ENCODE measurements at regions not wholly inside any gene's neighbourhood (a gene's known extent, or its start where the extent isn't known, plus 50 kb on each side); places are given as distances from the start of the nearest gene placed in this dataset.
"Not testable (repeated sequence)": the region's sequence is repeated elsewhere in the genome, so short reads cannot be mapped to it uniquely, and the experiment has no call there.

DNA sequence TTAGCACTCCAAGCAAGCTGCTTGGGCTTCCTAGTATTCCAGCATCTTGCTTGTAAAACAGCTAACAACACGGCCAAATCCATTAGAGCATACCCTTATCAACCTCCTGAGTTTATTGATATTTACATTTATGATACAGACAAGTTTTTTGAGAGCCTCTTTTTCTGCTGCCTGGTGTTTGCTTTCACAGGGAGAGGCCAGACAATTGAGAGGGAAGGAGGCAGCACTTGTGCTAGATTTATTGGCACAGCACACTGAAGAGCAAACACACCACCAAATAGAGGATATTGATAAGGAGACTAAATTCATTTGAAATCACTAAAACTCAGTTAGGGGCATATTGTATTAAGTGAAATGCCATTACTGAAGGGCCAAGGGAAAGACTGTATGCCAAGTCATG is 1142.3 kb upstream of the FANCL start:
- DNase-seq = no peak

DNA sequence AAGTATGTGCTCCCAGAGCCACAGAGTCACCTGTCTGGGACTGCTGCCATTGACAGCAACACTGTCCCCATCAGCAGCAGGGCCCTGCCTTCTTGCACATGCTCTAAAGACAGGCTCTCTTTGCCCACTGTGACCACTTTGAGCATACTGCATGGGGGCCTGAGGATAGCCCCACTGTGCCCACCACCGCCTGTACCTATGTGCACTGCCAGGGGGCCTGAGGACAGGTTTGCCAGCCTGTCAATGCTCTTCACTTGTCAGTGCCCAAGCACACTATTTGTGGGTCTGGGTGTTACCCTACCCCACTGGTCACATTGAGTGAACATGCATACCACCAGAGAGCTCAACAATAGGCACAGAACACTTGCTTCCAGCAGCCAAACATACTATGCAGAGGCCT is 1137.0 kb upstream of the FANCL start:
- DNase-seq = no peak

- no peak for DNase-seq
These were observed 1125.2 kb upstream of the FANCL start for GRCh38 chr2:59366288-59366687.

GRCh38 chr2:59354498-59354897 is 1113.4 kb upstream of the FANCL start:
- DNase-seq = no peak

DNA sequence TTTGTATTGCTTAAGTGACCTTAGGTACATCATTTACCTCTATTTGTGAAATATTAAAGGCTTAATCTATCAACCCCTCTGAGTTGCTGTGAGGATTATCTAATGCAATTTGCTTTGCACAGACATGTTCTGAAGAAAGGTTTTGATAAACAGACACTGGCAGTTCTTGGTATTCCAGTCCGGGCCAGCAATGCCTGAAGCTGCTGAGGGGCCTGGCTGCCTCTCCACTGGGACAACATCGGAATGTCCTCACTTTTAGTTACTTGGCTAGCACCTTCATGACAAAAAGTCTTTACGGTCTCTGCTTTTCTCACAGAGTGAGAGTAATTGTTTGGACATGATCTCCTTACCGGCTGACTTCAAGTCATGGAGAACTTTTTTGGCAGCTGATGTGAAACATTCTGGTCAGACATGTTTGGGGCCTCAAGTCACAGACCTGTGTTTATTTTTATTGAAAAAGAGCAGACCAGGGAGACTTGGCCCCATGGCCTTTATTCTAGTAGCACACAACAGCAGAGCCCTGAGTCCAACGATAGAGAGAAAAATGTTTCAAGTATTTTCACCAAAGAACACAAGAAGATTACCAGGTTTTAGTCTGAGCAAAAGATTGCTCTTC is 1112.3 kb upstream of the FANCL start:
- no peak for DNase-seq

GRCh38 chr2:59342166-59342565 is 1101.0 kb upstream of the FANCL start:
- DNase-seq = no peak

DNA sequence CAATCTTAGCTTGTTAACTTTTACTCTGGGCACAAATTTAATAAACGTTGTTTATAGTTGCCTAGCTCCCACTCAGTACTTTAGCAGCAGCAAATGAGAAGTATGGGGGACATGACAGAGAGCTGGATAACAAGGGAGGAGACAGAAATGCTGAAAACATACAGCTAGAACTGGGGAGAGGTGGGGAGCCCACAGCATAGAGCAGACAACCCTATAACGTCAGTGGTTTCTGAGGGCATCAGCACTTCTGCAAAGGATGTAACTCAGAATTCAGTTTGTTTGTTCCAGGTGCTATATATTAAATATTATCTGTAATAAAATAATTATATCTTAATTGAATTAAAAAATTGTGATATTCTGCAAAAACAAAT is 1098.7 kb upstream of the FANCL start:
- no peak for DNase-seq

- no peak for DNase-seq
These were observed 1098.2 kb upstream of the FANCL start for GRCh38 chr2:59339121-59339836.

- no peak for DNase-seq
These were observed 1091.9 kb upstream of the FANCL start for GRCh38 chr2:59333007-59333406.

- DNase-seq = not testable (repeated sequence)
These were observed 1085.6 kb upstream of the FANCL start for GRCh38 chr2:59326581-59327365.

GRCh38 chr2:59322870-59323269 is 1081.7 kb upstream of the FANCL start:
- no peak for DNase-seq

DNA sequence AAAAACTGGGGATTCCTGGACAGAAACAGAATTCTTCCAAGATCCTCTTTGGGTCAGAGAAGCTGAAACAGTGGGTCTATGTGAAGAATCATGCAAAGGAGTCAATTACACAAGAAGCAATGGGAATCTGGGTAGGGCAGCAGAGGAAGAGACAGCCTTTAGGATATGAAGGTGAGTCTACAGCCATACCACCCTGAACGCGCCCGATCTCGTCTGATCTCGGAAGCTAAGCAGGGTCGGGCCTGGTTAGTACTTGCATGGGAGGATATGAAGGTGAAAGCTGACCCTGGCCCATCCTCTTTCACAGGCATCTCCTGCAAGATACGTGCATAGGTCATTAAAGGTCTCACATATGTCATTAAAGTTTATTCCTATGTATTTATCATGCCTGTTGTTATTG is 1080.9 kb upstream of the FANCL start:
- DNase-seq = no peak

- DNase-seq = no peak
These were observed 1073.1 kb upstream of the FANCL start for GRCh38 chr2:59314031-59314766.

- DNase-seq = no peak
These were observed 1072.1 kb upstream of the FANCL start for GRCh38 chr2:59312967-59313940.

DNA sequence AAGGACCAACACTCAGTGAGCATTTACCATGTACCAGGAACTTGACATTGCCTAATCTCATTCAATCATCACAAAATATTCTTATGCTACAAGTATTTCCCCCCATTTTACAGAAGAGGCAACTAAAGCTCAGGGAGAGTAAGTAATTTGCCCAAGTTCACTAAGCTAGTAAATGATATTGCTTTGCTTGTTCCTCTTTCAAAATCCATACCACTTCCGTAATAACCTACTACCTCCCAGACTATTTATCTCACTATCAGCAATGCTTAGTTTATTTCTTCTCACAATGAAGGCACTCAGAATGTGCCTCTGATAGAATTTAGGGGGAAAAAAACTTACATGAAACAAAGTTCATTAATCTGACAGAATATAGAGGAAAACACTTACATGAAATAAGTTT is 1070.9 kb upstream of the FANCL start:
- DNase-seq = no peak

GRCh38 chr2:59308108-59308507 is 1067.0 kb upstream of the FANCL start:
- DNase-seq = no peak

DNA sequence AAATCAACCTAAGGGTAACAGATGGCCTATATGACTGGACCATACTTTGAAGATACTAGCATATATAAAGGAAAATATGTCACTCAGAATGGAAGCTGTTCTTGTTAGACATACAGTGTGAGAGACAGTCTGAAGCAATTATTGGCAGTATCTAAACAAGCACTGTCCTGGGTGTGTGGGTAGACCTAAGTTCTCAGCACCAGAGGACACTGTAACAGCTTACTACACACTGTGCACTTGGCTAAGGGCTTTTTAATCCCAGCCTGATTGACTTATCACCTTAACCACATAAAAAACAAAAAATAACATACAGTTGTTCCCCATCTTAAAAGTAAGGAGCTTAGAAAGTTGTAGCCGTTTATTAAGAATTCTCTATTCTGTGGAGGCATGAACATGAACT is 1066.1 kb upstream of the FANCL start:
- DNase-seq = no peak

DNA sequence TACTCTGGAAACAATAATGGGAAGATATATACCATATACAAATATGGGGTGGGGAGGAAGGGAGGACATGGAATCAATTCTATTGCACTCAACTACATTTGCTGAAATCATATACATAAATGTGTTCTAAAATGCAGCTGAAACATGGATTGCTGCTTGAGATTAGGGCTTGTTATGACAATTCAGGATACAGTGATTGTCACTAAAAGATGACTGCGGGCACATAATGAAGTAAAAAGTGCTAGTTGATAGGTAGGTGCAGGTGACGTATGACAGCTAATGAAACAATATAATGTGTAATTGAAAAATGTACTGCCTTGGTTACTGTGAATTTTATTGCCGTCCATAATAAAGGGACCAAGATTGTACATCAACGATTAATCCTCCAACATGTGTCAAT is 1062.1 kb upstream of the FANCL start:
- DNase-seq = no peak

DNA sequence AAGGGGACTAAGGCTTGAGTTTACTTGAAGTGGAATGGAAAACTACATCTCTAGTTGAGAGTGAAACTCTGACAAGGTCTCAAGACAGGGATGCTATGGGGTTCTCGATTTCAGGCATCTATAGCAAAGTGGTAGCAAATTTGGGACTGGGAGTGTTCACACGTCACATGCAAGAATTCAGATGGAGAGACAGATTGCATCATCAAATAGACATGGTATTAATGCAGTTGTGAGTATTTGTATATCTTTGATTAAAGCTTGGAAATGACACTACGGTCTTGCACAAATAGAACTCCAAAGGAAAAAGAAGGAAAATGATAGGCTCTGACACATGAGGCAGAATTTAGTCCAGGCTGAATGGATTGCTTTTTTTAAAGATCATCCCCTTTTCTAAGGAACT is 1061.6 kb upstream of the FANCL start:
- no peak for DNase-seq

GRCh38 chr2:59301466-59302402 is 1060.6 kb upstream of the FANCL start:
- peak; percentile 72 for DNase-seq

DNA sequence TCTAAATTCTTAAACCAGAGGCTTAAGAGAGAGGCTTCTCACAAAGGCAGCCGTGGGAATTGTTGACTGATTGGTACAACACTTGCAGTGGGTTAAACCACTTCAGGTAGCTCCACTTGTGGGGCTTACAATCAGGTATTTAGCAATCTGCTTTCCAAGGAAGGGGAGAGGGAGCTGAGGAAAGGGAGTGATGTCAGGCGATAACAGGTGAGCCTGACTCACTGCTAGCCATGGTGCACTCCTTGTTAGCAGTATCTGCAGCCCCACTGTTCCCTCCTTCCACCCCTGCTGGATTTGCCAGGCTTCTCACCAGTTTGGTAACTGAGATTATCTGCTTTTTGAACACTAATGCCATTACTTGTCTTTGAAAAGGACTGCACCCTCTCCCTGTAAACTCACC is 1056.7 kb upstream of the FANCL start:
- no peak for DNase-seq
